OCI-LY1 (cell line): ENCODE measurements at regions not wholly inside any gene's neighbourhood (a gene's known extent, or its start where the extent isn't known, plus 50 kb on each side); places are given as distances from the start of the nearest gene placed in this dataset.

Source experiments
- H2AFZ ChIP-seq: fragments of 200-600 bp; sonication (generic), shearing (Covaris generic); 2 replicates; pipeline ENCODE4 v1.6.0; 2014; ENCODE audit warnings: antibody characterized with exemption, mild to moderate bottlenecking, low read length
- H3F3A ChIP-seq: fragments of 200-600 bp; sonication (generic), shearing (Covaris generic); 2 replicates; pipeline ENCODE4 v1.6.0; 2014; ENCODE audit warnings: mild to moderate bottlenecking, antibody characterized with exemption, low read length, moderate library complexity; ENCODE audit not compliant: insufficient read depth
- H3K27ac ChIP-seq: fragments of 200-600 bp; sonication (generic); 2 replicates; pipeline ENCODE4 v1.5.1; 2014; ENCODE audit warnings: low read length, mixed run types, mild to moderate bottlenecking, low read depth; ENCODE audit not compliant: poor library complexity, severe bottlenecking
- H3K27me3 ChIP-seq: fragments of 200-600 bp; sonication (generic); 2 replicates; pipeline ENCODE4 v1.6.0; 2014; ENCODE audit warnings: antibody characterized with exemption, mild to moderate bottlenecking, low read length, moderate library complexity; ENCODE audit not compliant: insufficient read depth
- H3K36me3 ChIP-seq: fragments of 200-600 bp; sonication (generic); 2 replicates; pipeline ENCODE4 v1.6.1; 2014; ENCODE audit warnings: mild to moderate bottlenecking, antibody characterized with exemption, low read length, moderate library complexity, mixed read lengths; ENCODE audit not compliant: insufficient read depth
- H3K4me1 ChIP-seq: fragments of 200-600 bp; sonication (generic); 2 replicates; pipeline ENCODE4 v1.5.1; 2014; ENCODE audit warnings: mild to moderate bottlenecking, low read length, moderate library complexity; ENCODE audit not compliant: insufficient read depth, severe bottlenecking
- H3K4me2 ChIP-seq: fragments of 200-600 bp; sonication (generic), shearing (Covaris generic); 2 replicates; pipeline ENCODE4 v1.6.1; 2014; ENCODE audit warnings: low read length
- H3K4me3 ChIP-seq: fragments of 200-600 bp; sonication (generic); 2 replicates; pipeline ENCODE4 v1.5.1; 2014; ENCODE audit warnings: low read length, low read depth, mild to moderate bottlenecking, mixed read lengths; ENCODE audit not compliant: poor library complexity, severe bottlenecking
- H3K79me2 ChIP-seq: fragments of 200-600 bp; shearing (Covaris generic); 2 replicates; pipeline ENCODE4 v1.6.1; 2016; ENCODE audit warnings: mixed run types, low read length, mixed read lengths; ENCODE audit not compliant: insufficient read depth
- H3K9ac ChIP-seq: fragments of 200-600 bp; sonication (generic), shearing (Covaris generic); 2 replicates; pipeline ENCODE4 v1.6.1; 2014; ENCODE audit warnings: mild to moderate bottlenecking, low read length, mixed read lengths
- H3K9me2 ChIP-seq: fragments of 200-600 bp; sonication (generic), shearing (Covaris generic); 2 replicates; pipeline ENCODE4 v1.6.1; 2014; ENCODE audit warnings: low read depth, mild to moderate bottlenecking, low read length, mixed read lengths
- H3K9me3 ChIP-seq: fragments of 200-600 bp; shearing (Covaris generic); 2 replicates; pipeline ENCODE4 v1.6.1; 2014; ENCODE audit warnings: low read length, mixed read lengths
- H4K20me1 ChIP-seq: fragments of 200-600 bp; sonication (generic), shearing (Covaris generic); 2 replicates; pipeline ENCODE4 v1.6.0; 2016; ENCODE audit warnings: mild to moderate bottlenecking, low read length; ENCODE audit not compliant: insufficient read depth
- EZH2 ChIP-seq: fragments of 200-600 bp; sonication (generic), shearing (Covaris generic); IDR thresholded peaks from 2 replicates; pipeline ENCODE4 v1.8.0; 2017; ENCODE audit warnings: borderline replicate concordance, mixed run types, mild to moderate bottlenecking, antibody characterized with exemption, low read length, moderate library complexity, mixed read lengths
- TF ChIP-seq, protein P1 (sequence below): fragments of 200-600 bp; sonication (generic), shearing (Covaris generic); IDR thresholded peaks from 2 replicates; pipeline ENCODE4 v1.5.1; 2017; ENCODE audit warnings: mild to moderate bottlenecking, antibody characterized with exemption, low read length, moderate library complexity, mixed read lengths

DNA sequence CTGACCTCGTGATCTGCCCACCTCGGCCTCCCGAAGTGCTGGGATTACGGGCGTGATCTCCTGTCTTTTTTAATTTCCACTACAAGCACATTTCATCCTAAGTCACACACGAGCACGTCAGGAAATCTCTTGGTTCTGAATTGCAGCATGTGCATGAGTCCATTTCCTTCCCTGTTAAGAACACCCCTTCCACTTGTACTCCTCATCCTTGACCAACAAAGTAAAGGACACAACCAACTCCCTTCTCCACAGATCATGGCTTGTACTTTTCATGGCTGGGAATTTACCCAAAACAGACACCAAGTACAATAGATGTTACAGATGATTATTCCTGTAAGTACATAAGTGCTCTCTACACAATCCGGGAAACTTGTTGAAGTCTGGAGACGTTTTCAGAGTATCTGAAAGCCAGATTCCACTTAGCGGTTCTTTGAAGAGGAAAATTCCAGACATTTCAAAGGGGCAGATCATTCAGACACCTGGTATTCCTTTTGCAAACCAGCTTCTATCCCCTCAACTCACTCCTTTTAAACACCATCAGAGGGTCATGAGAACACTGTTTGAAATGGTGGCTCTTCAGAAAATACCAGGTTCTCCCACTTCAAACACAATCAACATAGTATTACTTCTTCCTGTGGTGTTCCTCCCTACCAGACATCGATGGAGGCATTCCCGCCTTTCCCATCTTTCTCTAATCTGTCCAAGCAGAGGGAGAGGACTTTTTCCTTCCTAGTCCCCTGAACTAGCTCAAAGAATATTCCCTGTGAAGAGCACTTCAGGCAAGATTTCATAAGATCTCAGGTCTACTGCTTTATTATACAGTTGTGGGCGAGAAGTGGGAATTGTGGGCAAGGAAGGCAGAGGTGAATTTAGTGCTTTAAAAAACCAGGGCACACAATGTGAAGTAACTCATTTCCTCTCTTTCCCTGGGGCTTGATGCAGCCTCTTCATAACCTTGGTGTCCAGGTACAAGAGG, 80.1 kb upstream of the TSC22D2 start:
- no peak overlapping the region for H2AFZ ChIP-seq
- TF ChIP-seq EZH2: no peak
- TF ChIP-seq, protein P1, sequence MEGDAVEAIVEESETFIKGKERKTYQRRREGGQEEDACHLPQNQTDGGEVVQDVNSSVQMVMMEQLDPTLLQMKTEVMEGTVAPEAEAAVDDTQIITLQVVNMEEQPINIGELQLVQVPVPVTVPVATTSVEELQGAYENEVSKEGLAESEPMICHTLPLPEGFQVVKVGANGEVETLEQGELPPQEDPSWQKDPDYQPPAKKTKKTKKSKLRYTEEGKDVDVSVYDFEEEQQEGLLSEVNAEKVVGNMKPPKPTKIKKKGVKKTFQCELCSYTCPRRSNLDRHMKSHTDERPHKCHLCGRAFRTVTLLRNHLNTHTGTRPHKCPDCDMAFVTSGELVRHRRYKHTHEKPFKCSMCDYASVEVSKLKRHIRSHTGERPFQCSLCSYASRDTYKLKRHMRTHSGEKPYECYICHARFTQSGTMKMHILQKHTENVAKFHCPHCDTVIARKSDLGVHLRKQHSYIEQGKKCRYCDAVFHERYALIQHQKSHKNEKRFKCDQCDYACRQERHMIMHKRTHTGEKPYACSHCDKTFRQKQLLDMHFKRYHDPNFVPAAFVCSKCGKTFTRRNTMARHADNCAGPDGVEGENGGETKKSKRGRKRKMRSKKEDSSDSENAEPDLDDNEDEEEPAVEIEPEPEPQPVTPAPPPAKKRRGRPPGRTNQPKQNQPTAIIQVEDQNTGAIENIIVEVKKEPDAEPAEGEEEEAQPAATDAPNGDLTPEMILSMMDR: no peak
- no peak overlapping the region for H3K4me2 ChIP-seq
- no peaks in the 10 kb centered on the region for H3F3A ChIP-seq
- no peak overlapping the region for H3K27ac ChIP-seq
- no peak overlapping the region for H3K9ac ChIP-seq
- no peaks in the 10 kb centered on the region for H3K4me1 ChIP-seq
- no peaks in the 10 kb centered on the region for H3K9me2 ChIP-seq
- no peaks in the 10 kb centered on the region for H3K27me3 ChIP-seq
- no peaks in the 10 kb centered on the region for H4K20me1 ChIP-seq
- no peaks in the 10 kb centered on the region for H3K9me3 ChIP-seq
- H3K36me3 ChIP-seq: no peaks in the 10 kb centered on the region
- no peaks in the 10 kb centered on the region for H3K79me2 ChIP-seq
- no peak overlapping the region for H3K4me3 ChIP-seq

DNA sequence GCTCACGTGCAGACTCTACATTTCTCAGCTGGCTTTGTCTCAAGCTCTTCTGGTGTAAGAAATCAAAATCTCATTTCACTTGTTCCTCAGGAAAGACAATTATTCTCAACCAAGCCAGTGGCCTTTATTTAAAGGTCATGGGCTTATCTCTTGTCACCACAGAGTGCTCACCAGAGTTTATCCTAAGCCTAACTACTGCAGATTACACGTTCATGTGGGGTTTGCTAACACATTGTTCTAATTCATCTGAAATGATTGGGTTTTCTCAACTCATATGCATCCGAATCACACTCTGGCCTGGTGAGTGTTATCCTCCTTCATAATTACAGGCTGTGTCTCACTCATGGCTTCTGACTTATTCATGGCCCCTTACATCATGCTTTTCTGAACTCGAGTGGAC, 83.3 kb upstream of the TSC22D2 start:
- no peaks in the 10 kb centered on the region for H3K9me2 ChIP-seq
- no peak for TF ChIP-seq EZH2
- TF ChIP-seq, protein P1: no peak
- no peaks in the 10 kb centered on the region for H3K9me3 ChIP-seq
- no peaks in the 10 kb centered on the region for H3K27me3 ChIP-seq
- no peak overlapping the region for H3K27ac ChIP-seq
- H3K4me2 ChIP-seq: no peak overlapping the region
- H4K20me1 ChIP-seq: no peaks in the 10 kb centered on the region
- no peaks in the 10 kb centered on the region for H3K79me2 ChIP-seq
- H3K4me3 ChIP-seq: no peak overlapping the region
- no peaks in the 10 kb centered on the region for H3K36me3 ChIP-seq
- H3F3A ChIP-seq: no peaks in the 10 kb centered on the region
- H3K4me1 ChIP-seq: no peaks in the 10 kb centered on the region
- H3K9ac ChIP-seq: no peak overlapping the region
- H2AFZ ChIP-seq: no peak overlapping the region

DNA sequence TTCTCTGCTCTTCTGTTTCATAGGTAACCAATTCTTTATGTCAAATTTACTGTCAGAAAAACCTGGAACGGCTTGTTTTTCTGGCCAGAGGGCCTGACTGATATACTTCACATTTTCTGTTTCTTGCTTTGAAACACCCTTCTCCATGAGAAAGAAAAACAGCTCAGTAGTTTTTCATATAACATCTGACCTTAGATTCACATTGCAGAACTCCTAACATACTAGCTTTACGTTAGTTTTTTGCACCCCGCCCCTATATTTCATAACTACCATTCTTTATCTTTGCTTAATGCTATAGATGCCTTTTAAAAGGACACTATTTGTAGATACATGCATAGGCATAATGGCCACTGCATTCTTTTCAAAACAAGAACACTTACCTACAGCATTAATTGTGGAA, 83.9 kb upstream of the TSC22D2 start:
- Histone ChIP-seq H3K9me3 (no peaks in the 10 kb centered on the region), H3F3A (no peaks in the 10 kb centered on the region), H3K36me3 (no peaks in the 10 kb centered on the region), H3K4me3 (no peak overlapping the region), H3K4me1 (no peaks in the 10 kb centered on the region), H2AFZ (no peak overlapping the region), H3K27me3 (no peaks in the 10 kb centered on the region), H4K20me1 (no peaks in the 10 kb centered on the region), H3K27ac (no peak overlapping the region), H3K79me2 (no peaks in the 10 kb centered on the region), H3K9ac (no peak overlapping the region), H3K9me2 (no peaks in the 10 kb centered on the region), H3K4me2 (no peak overlapping the region)
- TF ChIP-seq, protein P1: no peak
- no peak for TF ChIP-seq EZH2
